SK-N-SH (cell line): ENCODE measurements at regions not wholly inside any gene's neighbourhood (a gene's known extent, or its start where the extent isn't known, plus 50 kb on each side); places are given as distances from the start of the nearest gene placed in this dataset.
"Not testable (repeated sequence)": the region's sequence is repeated elsewhere in the genome, so short reads cannot be mapped to it uniquely, and the experiment has no call there.

ENCODE experiments used
- NFIC ChIP-seq: IDR thresholded peaks from 2 replicates; pipeline ENCODE4 v1.4.0; 2012; ENCODE audit warnings: borderline replicate concordance
- POLR2AphosphoS5 ChIP-seq: IDR thresholded peaks from 2 replicates; pipeline ENCODE4 v1.6.1; 2012; ENCODE audit warnings: low read depth, low read length
- SIN3A ChIP-seq: IDR thresholded peaks from 2 replicates; pipeline ENCODE4 v1.6.1; 2012; ENCODE audit warnings: low read depth, mild to moderate bottlenecking, low read length, moderate library complexity, borderline replicate concordance
- TAF1 ChIP-seq: IDR thresholded peaks from 2 replicates; pipeline ENCODE4 v1.6.1; 2012; ENCODE audit warnings: low read depth, mild to moderate bottlenecking, low read length, moderate library complexity, borderline replicate concordance
- TF ChIP-seq, protein P1 (sequence below): fragments of 200-600 bp; sonication (generic); IDR thresholded peaks from 2 replicates; pipeline ENCODE4 v1.6.1; 2017; ENCODE audit warnings: antibody characterized with exemption, mild to moderate bottlenecking, moderate library complexity
- TF ChIP-seq, protein P2 (sequence below): IDR thresholded peaks from 2 replicates; pipeline ENCODE4 v1.6.1; 2012; ENCODE audit warnings: mild to moderate bottlenecking, low read depth, low read length, moderate library complexity

DNA sequence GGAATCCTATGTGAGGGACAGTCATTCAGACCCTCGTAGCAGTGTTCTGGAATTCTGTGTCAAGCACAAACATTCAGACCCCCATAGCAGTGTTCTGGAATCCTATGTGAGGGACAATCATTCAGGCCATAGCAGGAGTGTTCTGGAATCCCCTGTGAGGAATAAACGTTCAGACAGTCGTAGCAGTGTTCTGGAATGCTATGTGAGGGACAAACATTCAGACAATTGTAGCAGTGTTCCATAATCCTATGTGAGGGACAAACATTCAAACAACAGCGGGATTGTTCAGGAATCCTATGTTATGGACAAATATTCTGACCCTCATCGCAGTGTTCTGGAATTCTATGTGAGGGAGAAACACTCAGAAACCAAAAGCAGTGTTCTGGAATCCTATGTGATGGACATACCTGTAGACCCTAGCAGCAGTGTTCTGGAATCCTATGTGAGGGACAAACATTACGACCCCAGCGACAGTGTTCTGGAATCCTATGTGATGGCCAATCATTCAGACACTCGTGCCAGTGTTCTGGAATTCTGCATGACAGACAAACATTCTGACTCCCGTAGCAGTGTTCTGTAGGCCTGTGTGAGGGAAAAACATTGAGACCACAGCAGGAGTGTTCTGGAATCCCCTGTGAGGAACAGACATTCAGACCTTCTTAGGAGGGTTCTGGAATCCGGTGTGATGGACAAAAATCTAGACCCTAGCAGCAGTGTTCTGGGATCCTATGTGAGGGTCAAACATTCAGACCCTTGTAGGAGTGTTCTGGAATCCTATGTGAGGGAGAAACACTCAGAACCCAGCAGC, 388.1 kb upstream of the SPATA31A5 start:
- TF ChIP-seq, protein P1, sequence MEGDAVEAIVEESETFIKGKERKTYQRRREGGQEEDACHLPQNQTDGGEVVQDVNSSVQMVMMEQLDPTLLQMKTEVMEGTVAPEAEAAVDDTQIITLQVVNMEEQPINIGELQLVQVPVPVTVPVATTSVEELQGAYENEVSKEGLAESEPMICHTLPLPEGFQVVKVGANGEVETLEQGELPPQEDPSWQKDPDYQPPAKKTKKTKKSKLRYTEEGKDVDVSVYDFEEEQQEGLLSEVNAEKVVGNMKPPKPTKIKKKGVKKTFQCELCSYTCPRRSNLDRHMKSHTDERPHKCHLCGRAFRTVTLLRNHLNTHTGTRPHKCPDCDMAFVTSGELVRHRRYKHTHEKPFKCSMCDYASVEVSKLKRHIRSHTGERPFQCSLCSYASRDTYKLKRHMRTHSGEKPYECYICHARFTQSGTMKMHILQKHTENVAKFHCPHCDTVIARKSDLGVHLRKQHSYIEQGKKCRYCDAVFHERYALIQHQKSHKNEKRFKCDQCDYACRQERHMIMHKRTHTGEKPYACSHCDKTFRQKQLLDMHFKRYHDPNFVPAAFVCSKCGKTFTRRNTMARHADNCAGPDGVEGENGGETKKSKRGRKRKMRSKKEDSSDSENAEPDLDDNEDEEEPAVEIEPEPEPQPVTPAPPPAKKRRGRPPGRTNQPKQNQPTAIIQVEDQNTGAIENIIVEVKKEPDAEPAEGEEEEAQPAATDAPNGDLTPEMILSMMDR, result not testable (repeated sequence)
- TF ChIP-seq NFIC, POLR2AphosphoS5, SIN3A, TAF1: not testable (repeated sequence)
- TF ChIP-seq, protein P2, sequence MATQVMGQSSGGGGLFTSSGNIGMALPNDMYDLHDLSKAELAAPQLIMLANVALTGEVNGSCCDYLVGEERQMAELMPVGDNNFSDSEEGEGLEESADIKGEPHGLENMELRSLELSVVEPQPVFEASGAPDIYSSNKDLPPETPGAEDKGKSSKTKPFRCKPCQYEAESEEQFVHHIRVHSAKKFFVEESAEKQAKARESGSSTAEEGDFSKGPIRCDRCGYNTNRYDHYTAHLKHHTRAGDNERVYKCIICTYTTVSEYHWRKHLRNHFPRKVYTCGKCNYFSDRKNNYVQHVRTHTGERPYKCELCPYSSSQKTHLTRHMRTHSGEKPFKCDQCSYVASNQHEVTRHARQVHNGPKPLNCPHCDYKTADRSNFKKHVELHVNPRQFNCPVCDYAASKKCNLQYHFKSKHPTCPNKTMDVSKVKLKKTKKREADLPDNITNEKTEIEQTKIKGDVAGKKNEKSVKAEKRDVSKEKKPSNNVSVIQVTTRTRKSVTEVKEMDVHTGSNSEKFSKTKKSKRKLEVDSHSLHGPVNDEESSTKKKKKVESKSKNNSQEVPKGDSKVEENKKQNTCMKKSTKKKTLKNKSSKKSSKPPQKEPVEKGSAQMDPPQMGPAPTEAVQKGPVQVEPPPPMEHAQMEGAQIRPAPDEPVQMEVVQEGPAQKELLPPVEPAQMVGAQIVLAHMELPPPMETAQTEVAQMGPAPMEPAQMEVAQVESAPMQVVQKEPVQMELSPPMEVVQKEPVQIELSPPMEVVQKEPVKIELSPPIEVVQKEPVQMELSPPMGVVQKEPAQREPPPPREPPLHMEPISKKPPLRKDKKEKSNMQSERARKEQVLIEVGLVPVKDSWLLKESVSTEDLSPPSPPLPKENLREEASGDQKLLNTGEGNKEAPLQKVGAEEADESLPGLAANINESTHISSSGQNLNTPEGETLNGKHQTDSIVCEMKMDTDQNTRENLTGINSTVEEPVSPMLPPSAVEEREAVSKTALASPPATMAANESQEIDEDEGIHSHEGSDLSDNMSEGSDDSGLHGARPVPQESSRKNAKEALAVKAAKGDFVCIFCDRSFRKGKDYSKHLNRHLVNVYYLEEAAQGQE, result not testable (repeated sequence)
